ENCODE measurements at regions not wholly inside any gene's neighbourhood (a gene's known extent, or its start where the extent isn't known, plus 50 kb on each side); places are given as distances from the start of the nearest gene placed in this dataset.
"Not testable (repeated sequence)": the region's sequence is repeated elsewhere in the genome, so short reads cannot be mapped to it uniquely, and the experiment has no call there.

DNA sequence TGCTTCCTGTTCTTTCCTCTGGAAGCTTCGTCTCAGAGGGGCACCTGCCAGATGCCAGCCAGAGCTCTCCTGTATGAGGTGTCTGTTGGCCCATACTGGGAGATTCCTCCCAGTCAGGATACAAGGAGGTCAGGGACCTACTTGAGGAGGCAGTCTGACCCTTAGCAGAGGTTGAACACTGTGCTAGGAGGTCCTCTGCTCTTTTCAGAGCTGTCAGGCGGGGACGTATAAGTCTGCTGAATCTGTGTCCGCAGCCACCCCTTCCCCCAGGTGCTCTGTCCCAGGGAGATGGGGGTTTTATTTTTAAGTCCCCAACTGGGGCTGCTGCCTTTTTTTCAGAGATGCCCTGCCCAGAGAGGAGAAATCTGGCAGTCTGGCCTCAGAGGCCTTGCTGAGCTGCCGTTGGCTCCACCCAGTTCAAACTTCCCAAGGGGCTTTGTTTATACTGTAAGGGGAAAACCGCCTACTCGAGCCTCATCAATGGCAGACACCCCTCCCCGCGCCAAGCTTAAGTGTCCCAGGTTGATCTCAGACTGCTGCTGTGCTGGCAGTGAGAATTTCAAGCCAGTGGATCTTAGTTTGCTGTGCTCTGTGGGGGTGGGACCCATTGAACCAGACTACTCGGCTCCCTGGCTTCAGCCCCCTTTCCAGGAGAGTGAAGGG is 326.7 kb downstream of the BCKDHB start:
- intact Hi-C loops (cut with DNase I; ENCODE audit: low total_unique reads): no loop called here
- no peak for DNase-seq
- Histone ChIP-seq H3K36me3 (no peaks in the 10 kb centered on the region), H3K9me3 (peaks cover 0 to 9% (median 3%) of the 10 kb centered on the region in 4 donors), H3K4me3 (no peak overlapping the region), H3K27me3 (no peaks in the 10 kb centered on the region), H3K4me1 (no peaks in the 10 kb centered on the region), H3K27ac (no peak overlapping the region)
- WGBS, 5 donors: 60 to 70% (median 66%) methylated on average over 1 to 10 of the region's 10 CpGs
- TF ChIP-seq CTCF (IDR thresholded peaks at IDR 0.05) (no peak), EP300 (IDR thresholded peaks at IDR 0.05) (no peak), POLR2A (IDR thresholded peaks at IDR 0.05) (no peak), POLR2AphosphoS5 (IDR thresholded peaks at IDR 0.05) (no peak)

GRCh38 chr6:80425089-80425823 is 318.8 kb downstream of the BCKDHB start:
- WGBS, 5 donors: 72 to 88% (median 79%) methylated on average over 2 of the region's 2 CpGs
- intact Hi-C loops (cut with DNase I; ENCODE audit: low total_unique reads): no loop called here
- H3K9me3 ChIP-seq: peaks cover 0 to 49% (median 28%) of the 10 kb centered on the region in 4 donors

DNA sequence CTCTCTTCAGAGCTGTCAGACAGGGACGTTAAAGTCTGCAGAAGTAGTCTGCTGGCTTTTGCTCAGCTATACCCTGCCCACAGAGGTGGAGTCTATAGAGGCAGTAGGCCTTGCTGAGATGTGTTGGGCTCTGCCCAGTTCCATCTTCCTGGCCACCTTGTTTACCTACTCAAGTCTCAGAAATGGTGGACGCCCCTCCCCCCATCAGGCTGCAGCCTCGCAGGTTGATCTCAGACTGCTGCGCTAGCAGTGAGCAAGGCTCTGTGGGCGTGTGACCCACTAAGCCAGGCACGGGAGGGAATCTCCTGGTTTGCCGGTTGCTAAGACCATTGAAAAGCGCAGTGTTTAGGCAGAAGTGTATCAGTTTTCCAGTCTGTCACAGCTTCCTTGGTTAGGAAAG is 305.0 kb downstream of the BCKDHB start:
- no peak for TF ChIP-seq POLR2A (IDR thresholded peaks at IDR 0.05)
- TF ChIP-seq EP300 (IDR thresholded peaks at IDR 0.05): no peak
- no peak for TF ChIP-seq CTCF (IDR thresholded peaks at IDR 0.05)
- Histone ChIP-seq H3K27ac (no peak overlapping the region), H3K4me3 (no peak overlapping the region), H3K9me3 (peaks cover 0 to 26% (median 12%) of the 10 kb centered on the region in 4 donors), H3K4me1 (no peaks in the 10 kb centered on the region), H3K36me3 (no peaks in the 10 kb centered on the region), H3K27me3 (no peaks in the 10 kb centered on the region)
- intact Hi-C loops (cut with DNase I; ENCODE audit: low total_unique reads): no loop called here
- 95 to 97% (median 96%) methylated on average over 2 to 8 of the region's 8 CpGs for WGBS, 5 donors
- no peak for DNase-seq

More at GRCh38 chr6:80425089-80425823, 318.8 kb downstream of the BCKDHB start:
- TF ChIP-seq POLR2AphosphoS5 (IDR thresholded peaks at IDR 0.05) (no peak), EP300 (IDR thresholded peaks at IDR 0.05) (no peak), CTCF (IDR thresholded peaks at IDR 0.05) (no peak), POLR2A (IDR thresholded peaks at IDR 0.05) (no peak)
- Histone ChIP-seq H3K27me3 (no peaks in the 10 kb centered on the region), H3K4me3 (no peak overlapping the region), H3K36me3 (peaks cover 0 to 15% (median 0%) of the 10 kb centered on the region in 4 donors), H3K4me1 (no peaks in the 10 kb centered on the region), H3K27ac (no peak overlapping the region)
- no peak for DNase-seq

DNA sequence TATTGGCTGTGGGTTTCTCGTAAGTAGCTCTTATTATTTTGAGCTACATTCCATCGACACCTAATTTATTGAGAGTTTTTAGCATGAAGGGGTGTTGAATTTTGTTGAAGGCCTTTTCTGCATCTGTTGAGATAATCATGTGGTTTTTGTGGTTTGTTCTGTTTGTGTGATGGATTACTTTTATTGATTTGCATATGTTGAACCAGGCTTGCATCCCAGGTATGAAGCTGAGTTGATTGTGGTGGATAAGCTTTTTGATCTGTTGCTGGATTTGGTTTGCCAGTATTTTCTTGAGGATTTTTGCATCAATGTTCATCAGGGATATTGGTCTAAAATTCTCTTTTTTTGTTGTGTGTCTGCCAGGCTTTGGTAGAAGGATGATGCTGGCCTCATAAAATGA is 301.5 kb downstream of the BCKDHB start:
- H3K27me3 ChIP-seq; intact Hi-C loops (cut with DNase I; ENCODE audit: low total_unique reads); H3K4me1 ChIP-seq; H3K27ac ChIP-seq; H3K4me3 ChIP-seq; DNase-seq; H3K36me3 ChIP-seq: not testable (repeated sequence)
- H3K9me3 ChIP-seq: peaks cover 0 to 29% (median 15%) of the 10 kb centered on the region in 4 donors
- 89 to 98% (median 94%) methylated on average over 2 of the region's 2 CpGs for WGBS, 5 donors

DNA sequence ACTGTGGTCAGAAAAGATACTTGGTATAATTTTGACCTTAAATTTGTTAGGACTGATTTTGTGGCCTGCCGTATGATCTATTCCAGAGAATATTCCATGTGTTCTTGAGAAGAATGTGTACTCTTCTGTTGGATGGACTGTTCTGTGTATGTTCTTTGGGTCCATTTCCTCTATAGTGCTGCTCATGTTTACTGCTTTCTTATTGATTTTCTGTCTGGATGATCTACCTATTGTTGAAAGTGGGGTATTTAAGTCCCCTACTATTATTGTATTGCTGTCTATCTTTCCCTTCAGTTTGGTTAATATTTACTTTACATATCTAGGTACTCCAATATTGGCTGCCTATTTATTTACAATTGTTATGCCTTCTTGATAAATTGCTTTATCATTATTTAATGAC is 298.4 kb downstream of the BCKDHB start:
- no peak overlapping the region for H3K4me3 ChIP-seq
- DNase-seq: no peak
- 74 to 88% (median 76%) methylated on average over 1 of the region's 1 CpG for WGBS, 5 donors
- H3K27me3 ChIP-seq: no peaks in the 10 kb centered on the region
- no peak overlapping the region for H3K27ac ChIP-seq
- no peaks in the 10 kb centered on the region for H3K4me1 ChIP-seq
- intact Hi-C loops (cut with DNase I; ENCODE audit: low total_unique reads): no loop called here
- no peaks in the 10 kb centered on the region for H3K36me3 ChIP-seq
- TF ChIP-seq POLR2A (IDR thresholded peaks at IDR 0.05) (no peak), CTCF (IDR thresholded peaks at IDR 0.05) (no peak), EP300 (IDR thresholded peaks at IDR 0.05) (no peak), POLR2AphosphoS5 (IDR thresholded peaks at IDR 0.05) (no peak)
- H3K9me3 ChIP-seq: peaks cover 0 to 24% (median 10%) of the 10 kb centered on the region in 4 donors

Data from stomach (tissue), 8 donors.